Iris pigment epithelial cell (primary cell): ENCODE measurements at regions not wholly inside any gene's neighbourhood (a gene's known extent, or its start where the extent isn't known, plus 50 kb on each side); places are given as distances from the start of the nearest gene placed in this dataset.
A peak's percentile ranks its signal among the peaks of the same experiment; 100 is the strongest.

Source experiments
- DNase-seq: peaks from one replicate; pipeline ENCODE4 v3.0.0-alpha.2; 2011; ENCODE audit warnings: low read depth

DNA sequence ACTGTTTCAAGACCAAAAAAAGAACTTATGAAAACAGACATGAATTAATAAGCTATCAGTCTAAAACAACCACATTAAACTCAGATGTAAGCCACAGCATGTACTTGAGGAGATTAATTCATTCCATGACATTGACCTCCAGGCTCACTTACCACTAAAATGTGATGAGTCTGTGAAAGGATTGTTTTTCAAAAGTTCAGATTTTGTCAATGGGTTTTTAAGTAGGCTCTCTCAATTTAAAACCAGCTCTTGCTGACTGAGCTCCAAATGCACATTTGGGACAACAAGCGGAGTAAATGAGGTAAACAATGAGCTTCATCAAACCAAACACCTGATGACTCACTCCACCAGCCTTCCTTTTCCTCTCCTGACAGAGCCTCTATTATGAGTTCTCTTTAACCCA, 197.0 kb downstream of the SIM1 start:
- peak; percentile 71 for DNase-seq

DNA sequence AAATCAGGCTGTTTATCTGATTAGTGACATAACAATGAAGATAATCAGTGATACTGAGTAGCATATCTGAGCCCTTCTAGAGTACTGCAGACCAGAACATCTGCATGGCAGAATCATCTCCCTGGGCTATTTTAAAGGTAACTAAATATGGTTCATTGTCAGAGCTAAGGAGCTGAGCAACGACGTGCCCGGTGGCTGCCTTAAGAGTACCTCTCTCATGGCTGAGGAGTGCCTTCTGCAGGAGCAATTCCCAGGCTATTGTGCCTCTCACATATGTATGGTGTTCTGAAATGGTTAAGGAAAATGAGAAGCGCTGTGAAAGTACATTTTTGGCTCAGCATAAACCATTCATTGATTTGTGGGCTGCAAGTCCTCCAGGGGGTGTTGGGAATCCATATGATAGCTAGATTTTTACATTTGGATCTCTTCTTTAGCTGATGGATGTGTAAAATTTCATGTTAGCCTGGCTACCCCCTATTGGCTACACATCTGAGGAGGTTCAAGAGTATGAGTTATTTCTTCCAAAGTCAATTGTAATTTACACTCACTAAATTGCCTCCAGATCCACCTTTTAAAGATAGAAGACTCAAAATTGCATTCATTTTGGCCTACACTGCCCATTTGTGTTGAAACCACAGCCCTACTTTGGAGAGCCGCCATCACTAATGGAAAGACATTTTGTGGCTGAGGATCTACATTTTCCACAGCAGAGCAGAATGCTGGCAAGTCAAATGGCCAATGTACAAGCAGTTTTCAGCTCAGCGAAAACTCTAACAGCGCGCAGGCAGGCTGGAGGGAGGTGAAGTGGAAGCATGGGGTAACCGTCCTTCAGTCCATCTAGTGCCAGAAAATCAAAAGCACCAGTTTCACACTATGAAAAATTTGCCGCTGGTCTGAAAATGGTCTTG, 198.0 kb downstream of the SIM1 start:
- no peak for DNase-seq

DNA sequence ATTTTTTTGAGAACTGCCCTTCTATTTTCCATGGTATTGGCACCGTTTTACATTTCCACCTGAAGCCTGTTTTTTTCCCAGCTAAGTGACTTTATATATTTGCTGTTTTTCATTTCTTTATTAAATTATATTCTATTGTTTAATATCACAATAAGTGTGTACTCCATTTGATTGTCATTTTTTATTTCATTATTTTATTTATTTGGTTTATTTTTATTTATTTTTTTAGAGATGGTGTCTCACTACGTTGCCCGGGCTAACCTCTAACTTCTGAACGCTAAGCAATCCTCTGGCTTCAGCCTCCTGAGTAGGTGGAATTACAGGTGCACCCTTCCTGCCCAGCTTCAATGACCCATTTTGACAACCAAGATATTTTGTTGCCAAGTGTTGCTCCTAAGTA, 202.6 kb downstream of the SIM1 start:
- DNase-seq = no peak

DNA sequence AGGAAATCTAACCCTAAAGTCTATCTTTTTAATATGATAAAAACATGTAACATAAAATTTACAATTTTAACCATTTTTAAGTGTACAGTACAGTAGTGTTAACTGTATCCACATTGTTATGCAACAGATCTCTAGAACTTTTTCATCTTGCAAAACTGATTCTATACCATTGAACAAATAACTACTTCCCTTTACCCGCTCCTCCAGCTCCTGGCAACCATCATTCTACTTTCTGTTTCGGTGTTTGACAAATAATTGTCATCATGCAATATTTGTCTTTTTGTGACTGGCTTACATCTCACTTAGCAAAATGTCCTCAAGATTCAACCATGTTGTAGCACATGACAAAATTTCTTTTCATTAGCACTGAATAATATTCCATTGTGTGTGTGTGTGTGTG, 203.2 kb downstream of the SIM1 start:
- no peak for DNase-seq

DNA sequence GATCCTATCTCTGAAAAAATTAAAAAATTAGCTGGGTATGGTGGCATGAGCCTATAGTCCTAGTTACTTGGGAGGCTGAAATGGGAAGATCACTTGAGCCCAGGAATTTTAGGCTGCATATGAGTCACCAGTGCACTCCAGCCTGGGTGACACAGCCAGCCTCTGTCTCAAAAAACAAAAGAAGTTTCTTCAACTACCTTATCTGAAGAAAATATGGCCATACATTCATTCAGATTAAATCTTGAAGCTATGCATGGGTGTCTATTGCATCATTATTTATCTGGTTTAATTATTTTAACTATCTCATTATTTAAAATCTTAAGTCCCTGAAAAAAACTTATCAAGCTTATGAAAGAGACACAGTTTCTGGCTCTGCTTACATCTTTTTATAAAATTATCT, 204.1 kb downstream of the SIM1 start:
- DNase-seq = no peak

DNA sequence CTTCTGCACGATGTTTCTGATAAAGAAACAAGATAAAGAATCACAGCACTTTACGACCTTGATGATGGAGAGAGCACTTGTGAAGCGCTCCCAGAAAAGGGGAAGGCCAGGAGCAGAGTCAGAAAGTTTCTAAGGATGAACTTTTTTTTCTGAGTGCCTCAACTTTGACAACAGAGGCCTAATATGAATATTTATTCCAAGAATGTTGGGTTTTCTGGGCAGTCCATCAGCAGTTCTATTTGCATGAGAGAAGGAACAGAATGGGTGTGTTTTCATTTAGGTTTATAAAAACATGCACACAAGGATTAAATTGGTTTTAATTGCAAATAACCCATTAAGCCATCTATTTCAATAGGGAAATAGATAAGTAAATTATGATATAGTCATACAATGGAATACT, 204.9 kb downstream of the SIM1 start:
- DNase-seq = no peak

DNA sequence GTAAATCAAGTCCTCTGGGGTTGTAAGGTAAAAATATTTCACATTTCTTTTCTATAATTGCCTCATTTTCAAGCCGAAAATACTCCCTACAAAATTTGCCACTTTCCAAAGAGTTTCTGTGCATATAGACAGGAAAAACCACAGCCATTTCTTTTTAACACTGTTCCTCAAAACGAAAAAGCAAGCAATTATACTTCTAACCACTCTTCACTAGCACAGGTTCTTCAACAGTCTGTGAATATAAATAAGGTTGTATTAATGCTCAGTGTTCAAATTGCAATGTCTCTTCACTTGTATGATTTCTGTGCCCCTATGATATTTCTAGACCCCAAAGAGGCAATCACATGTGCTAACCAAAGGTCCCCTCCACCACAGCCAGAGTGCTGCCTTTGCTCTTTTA, 206.0 kb downstream of the SIM1 start:
- no peak for DNase-seq

DNA sequence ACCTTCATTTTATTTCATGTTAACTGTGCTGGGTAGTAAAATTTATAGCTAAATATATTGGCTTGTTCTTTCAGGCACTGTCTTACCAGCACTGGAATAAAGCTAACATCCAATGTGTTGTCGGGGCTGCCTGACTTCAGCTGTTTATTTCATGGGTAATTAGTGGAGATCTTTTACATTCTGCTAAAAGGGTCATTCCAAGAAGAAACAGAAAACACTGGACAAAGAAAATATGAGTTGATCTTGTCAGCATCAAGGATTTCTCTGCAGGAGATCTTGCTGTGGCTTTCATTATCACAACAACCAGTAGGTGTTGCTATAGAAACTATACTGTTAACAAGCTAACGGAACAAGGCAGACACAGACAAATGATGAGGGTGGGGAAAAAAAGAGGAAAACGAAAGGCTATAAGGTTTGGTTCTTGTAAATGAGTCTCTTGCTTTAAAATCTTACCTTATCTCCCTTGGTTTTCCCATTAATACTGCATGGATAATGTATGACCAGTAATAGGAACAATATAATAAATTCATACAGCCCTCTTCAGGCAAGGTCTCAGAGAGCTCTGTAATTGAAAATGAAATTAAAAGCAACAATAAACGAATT, 206.8 kb downstream of the SIM1 start:
- peak; percentile 83 for DNase-seq

DNA sequence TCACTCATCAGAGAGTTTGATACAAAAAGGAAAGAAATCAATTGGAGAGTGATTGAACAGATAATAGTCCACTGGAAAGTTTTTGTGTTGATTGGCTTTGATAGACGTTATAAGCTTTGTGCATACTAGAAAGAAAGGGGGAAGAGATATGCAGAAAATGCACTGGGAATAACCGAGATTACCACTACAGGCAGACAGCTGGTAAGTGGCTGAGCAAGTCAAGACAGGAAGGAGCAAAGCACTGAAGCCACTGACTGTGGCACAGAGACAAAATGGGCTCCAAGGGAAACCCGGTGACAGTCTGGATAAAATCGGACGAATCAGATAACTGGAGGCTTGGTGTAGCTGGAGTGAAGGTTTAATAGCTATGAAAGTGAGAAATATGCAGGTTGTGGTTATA, 209.0 kb downstream of the SIM1 start:
- DNase-seq = no peak

DNA sequence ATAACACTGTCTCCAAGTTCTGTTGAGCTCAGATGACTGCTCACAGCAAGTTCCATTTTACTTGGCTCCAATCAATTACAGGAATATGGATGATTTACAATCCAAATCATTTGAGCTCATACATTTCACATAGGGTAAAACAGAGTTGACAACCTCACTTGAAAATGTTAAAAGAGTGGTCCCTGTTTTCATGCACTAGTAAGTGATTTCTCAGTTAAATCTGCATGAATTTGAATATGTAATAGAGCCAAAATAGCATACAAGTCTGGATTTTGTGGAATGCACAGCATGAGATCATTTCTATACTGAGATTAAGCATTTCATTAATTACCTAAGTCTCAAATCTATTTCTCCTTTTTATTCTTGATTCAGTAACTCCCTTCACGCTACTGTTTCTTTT, 217.6 kb downstream of the SIM1 start:
- DNase-seq = no peak

DNA sequence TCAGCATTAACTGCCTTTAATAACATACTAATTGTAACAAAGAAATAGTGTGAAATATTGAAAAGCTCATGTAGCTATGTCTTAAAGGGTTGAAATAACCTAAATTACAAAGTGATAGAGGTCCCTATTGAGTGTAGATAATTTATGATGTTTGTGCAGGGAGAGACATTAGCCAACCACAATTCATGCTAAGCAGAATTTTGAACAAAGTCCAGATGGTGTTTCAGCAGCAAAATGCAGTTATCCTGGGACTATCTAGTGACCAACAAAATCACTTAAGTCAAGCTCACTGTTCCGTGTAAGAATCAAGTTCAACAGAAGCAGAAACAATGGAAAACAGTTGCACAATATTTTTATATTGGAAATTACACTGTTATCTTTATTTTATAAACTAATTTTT, 218.5 kb downstream of the SIM1 start:
- DNase-seq = no peak

DNA sequence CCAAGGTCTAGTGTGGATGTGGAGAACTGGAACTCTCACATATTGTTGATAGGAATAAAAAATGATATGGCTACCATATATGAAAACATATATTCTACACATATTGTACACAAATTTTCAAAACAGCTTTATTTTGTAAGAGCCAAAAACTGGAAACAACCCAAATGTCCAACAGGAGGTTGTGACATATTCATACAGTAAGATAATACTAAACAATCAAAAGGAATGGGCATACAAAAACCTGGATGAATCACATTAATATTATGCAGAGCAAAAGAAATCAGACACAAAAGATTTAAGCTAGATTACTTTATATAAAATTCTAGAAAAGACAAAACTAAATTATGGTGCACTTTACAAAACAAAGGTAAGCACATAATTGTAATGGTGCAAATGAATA, 223.9 kb downstream of the SIM1 start:
- DNase-seq = no peak

DNA sequence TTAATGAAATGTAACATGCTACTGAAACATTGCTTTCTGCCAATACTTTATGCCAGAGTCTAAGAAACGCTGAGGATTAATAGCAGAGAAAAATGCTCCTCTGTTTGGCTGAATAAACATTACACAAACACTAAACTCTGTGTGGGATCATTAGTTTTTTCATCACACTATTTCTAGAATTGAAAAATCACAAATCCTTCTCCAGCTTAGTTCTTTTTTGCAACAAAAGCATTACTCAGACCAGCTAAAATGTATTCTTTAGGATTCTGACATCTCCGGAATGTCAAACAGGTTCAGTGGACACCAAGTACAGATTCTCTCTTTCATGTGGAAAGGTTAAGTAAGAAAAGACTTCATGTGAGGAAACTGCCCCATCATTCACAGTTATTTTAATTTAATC, 226.9 kb downstream of the SIM1 start:
- DNase-seq = peak; percentile 22

DNA sequence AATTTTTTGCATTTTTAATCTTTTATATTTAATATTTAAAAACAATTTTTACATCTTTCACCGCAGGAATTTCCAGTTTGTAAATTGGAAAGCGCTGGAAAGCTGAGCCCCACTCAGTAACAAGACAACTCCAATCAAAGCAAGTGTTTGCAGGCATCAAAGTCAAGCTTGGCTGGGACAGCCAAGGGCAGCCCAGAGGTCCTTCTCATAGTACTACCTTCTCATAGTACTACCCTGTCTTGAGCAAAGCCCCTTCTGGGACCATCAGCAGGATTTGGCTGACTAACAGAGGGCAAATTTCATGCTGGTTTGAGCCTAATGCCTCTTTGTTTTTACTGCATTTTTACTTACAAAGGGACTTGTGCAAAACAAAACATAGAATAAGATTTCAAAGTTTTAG, 228.3 kb downstream of the SIM1 start:
- DNase-seq = no peak

DNA sequence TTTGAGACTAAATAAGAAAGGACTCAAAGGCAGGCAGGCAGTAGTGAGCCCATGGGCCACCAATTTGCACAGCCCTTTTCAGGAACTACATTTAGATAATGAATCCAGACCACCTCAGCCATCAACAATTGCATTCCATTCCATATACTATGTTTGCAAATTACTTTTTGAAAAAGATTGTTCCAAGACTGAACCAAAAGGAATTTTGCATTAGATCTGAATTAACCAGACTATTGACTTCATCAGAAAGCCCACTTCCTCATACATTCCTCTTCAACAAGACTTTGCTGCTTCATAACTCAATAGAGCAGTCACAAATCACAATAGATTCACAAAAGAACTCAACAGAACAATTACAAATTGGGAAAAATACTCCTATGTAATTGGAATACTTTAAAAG, 229.1 kb downstream of the SIM1 start:
- DNase-seq = no peak

DNA sequence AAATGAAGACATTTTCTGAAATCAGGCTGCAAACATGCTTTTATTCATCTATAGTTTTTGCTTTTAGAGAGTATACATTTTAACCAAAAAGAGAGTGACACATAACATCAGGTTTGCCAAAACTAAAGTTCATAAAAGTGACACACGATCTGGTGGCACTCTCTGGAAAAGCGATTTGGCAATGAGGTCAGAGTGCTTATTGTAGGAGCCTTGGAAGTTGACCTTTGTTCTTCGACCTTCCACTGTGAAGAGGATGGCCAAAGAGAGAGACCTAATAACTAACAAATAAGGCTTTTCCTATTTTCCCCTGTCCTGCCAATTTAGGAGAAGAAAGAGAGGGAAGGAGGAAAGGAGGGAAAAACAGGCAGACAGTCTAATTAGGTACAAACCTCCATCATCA, 230.1 kb downstream of the SIM1 start:
- no peak for DNase-seq

DNA sequence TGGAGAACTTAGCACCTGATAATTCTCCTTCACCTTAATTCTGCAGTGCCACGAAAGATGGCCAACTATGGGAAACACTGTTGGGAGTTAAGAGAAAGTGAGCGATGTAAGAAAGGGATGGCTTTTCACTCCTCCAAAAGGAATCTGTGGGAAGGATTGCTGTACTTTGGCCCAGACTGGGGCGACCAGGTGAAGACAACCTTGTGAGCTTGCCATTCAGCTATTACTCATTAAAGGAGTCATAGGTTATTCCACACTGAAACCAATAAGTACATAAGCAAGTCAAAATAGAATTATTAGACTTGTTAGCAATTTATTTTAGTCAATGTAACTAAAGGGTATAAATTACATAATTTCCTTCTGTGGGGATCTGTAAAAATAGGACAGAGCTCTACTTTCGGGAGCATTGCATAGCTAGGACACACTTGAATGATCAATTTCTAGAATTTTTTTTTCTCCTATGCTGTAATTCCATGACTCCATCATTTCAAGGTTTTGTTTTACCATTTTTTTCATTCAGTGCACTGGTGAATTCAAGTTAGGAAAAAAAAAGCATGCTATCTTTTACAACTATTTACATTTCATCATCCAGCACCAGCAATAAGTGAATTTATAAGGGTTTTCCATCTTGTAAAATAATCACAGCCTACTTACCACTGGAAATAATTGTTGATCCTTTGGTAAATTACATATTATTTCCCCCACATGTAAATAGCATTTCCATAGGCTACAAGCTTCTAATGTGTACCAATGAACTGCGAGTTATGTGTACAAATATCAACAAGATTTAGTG, 231.7 kb downstream of the SIM1 start:
- no peak for DNase-seq

DNA sequence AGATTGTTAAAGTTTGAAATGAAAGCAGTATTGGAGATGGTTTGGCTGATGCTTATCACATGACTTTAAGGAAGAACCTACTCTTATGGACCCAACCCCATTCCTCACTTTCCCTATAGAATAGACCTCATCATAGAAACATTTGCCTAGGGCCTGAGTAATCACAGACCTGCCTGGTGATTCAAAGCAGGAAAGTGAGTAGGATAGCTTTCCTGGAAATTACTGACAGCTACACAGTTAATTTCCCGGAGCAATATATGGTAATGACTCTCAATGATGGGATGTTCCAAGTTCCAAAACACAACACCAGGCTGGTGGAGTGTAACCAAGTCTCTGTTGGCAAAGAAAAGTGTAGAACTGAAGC, 233.8 kb downstream of the SIM1 start:
- DNase-seq = peak; percentile 7

DNA sequence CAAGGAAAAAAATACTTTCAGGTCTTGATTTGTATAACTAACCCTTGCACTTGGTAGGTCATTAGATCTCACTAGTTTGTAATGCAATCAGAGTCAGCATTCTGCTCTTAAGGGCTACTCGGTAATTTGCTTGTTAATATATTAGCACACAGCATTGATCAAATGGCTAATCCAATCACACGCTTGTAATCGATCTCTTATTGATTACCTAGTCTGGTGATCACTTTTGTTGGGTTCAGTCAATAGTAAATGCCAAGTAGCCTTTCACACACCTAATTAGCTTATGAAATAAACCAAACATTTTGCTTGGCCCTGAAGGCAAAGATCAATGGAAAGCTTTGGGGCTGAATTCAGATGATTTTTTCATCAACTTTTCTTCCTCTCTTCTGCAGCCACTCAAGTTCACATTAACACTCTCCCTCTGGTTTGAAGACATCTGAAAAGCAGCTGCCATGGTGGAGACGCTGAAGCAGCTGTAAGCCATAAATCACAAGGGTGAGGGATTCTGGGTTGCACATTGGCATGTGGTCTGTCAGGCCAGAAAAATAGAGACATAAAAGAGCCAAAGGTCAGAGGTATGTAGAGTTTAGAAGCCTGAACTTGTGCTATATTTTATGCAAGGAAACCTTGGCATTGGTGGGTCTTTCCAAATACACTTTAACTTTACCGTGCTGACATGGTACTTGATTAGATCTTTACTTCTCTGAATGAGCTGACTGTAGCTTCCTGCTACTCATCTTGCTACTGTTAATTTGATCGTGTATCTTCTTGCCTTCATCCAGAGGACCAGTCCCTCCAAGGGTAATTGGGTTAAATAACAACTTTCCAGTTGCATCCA, 234.4 kb downstream of the SIM1 start:
- no peak for DNase-seq

DNA sequence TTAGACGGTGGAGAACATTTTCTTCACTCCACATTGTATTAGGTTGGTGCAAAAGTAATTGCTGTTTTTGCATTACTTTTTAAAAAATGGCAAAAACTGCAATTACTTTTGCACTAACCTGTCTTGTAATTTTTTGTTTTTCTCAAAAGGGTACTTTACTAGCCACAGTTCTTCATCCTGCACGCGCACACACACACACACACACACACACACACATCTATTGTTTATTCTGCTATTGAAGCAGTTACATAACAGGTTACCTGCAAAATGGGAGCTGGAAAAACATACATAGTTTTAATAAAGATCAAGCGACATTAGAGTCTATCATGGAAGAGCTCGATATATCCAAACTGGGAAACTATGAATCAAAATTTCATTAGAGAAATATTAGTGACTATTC, 235.2 kb downstream of the SIM1 start:
- DNase-seq = no peak

DNA sequence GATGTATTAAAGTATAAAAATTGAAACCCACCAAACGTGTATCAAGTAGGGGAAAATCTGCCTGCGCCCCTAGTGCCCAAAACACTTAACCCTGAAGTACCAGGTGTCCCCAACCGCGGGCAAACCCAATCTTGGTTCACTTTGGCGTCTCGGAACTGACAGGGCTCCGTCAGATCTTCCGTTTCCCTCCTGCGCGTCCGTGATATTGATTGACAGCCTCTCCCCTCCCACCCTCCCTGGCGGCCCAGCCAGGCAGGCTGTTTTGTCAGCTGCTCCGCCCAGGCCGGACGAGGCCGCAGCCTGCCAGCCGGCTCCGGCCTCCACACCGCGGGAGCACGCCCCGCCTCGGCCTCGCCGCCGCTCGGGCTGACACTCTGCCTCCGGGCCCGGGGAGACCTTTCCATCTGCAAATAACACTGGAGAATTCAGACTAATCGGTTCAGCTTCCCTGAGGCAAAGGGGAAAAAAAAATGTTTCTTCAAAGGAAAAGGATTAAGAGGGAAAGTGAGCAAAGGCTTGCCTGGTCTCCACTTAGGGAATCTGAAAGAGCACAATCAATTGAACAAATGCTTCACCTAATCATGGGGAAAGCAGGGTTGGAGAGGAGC, 234.9 kb upstream of the MCHR2 start:
- DNase-seq = peak; percentile 84

DNA sequence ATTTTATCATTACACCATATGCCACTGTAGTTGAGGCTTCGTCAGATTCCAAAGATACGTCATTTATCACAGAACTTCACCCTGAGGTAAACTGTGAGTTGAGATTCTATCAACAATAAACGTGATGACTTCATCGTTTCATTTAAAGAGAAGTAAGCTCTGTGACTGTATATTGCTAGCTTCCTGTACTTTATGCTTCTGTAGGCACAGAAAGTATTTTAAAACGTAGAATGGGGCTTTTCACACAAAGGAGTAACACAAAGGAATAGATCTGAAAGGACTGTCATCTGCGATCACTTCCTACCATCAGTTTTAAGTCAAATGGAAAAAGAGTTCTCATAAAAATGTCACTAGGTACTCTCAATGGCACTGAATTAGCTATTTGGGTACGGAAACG, 234.4 kb upstream of the MCHR2 start:
- peak; percentile 55 for DNase-seq
